Esophagus muscularis mucosa (tissue), 4 donors: ENCODE measurements at regions not wholly inside any gene's neighbourhood (a gene's known extent, or its start where the extent isn't known, plus 50 kb on each side); places are given as distances from the start of the nearest gene placed in this dataset.

Experiments
- EP300 ChIP-seq: sonication (generic); formaldehyde crosslinking; IDR thresholded peaks from one replicate; pipeline ENCODE4 v1.6.1; 2017; ENCODE audit warnings: antibody characterized with exemption
- POLR2AphosphoS5 ChIP-seq, 2 donors: sonication (generic); formaldehyde crosslinking; IDR thresholded peaks; one replicate each; pipeline ENCODE4 v1.6.1; 2017; ENCODE audit warnings: antibody characterized with exemption in 2 of 2
- TF ChIP-seq, protein P1 (sequence below), 3 experiments: fragments of 200-600 bp in 2 of 3; fragments of 450-650 bp in 1 of 3; sonication (generic) in 2 of 3; IDR thresholded peaks; one replicate each; pipeline ENCODE4 v1.5.1; 2017 to 2019; ENCODE audit warnings: antibody characterized with exemption in 3 of 3, mild to moderate bottlenecking in 2 of 3, moderate library complexity in 1 of 3

DNA sequence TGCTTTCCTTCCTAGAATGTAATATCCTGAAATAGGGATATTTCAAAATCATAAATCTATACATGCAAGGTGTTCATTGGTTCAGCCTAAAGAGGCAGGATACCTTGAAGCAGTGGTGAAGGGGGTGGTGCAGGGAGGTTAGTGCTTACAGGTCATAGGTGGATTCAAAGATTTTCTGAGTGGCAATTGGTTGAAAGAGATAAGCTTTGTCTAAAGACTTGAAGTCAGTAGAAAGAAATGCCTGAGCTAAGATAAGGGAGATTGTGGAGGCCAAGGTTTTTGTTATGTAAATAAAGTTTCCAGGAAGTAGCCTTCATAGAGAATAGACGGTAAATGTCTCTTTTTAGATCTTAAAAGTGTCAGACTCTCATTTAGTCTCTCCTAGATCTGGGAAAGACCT lies 741.2 kb upstream of the ZWINT start:
- TF ChIP-seq, protein P1, sequence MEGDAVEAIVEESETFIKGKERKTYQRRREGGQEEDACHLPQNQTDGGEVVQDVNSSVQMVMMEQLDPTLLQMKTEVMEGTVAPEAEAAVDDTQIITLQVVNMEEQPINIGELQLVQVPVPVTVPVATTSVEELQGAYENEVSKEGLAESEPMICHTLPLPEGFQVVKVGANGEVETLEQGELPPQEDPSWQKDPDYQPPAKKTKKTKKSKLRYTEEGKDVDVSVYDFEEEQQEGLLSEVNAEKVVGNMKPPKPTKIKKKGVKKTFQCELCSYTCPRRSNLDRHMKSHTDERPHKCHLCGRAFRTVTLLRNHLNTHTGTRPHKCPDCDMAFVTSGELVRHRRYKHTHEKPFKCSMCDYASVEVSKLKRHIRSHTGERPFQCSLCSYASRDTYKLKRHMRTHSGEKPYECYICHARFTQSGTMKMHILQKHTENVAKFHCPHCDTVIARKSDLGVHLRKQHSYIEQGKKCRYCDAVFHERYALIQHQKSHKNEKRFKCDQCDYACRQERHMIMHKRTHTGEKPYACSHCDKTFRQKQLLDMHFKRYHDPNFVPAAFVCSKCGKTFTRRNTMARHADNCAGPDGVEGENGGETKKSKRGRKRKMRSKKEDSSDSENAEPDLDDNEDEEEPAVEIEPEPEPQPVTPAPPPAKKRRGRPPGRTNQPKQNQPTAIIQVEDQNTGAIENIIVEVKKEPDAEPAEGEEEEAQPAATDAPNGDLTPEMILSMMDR (IDR thresholded peaks at IDR 0.05) = no peak
- TF ChIP-seq POLR2AphosphoS5 (IDR thresholded peaks at IDR 0.05) = no peak
- TF ChIP-seq EP300 = no peak
